LNCaP clone FGC (cell line): ENCODE measurements at regions not wholly inside any gene's neighbourhood (a gene's known extent, or its start where the extent isn't known, plus 50 kb on each side); places are given as distances from the start of the nearest gene placed in this dataset.
"Not testable (repeated sequence)": the region's sequence is repeated elsewhere in the genome, so short reads cannot be mapped to it uniquely, and the experiment has no call there.

Experiments
- DNase-seq: peaks from one replicate; pipeline ENCODE4 v3.0.0-alpha.2; 2011; ENCODE audit warnings: low read depth
- H3K4me3 ChIP-seq: 2 replicates; pipeline ENCODE4 v1.5.1; 2011; ENCODE audit warnings: mild to moderate bottlenecking, low read depth, low read length, control low read depth
- TF ChIP-seq, protein P1 (sequence below): IDR thresholded peaks from 2 replicates; pipeline ENCODE4 v1.5.1; 2012; ENCODE audit warnings: mild to moderate bottlenecking; ENCODE audit not compliant: control insufficient read depth, insufficient read depth; ENCODE audit errors: extremely low read depth

DNA sequence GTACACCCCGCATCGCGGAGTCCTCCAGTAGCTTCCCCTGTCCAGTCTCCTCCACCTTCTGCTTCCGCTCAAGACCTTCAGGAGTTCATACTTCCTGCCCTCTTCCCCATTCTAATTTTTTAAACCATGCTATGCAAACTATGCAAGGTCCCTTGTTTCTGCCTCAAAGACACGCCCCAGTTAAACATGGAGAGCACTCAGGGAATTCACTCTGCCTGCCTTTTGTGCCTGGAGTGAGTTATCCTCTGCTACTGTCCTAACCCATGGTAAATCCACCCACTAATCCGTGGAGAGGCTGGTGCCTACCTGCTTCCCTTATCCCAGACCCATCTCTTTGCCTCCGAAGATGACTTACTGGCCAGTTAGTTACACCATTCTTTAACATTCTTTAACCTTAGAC lies 473.7 kb upstream of the JARID2 start:
- TF ChIP-seq, protein P1, sequence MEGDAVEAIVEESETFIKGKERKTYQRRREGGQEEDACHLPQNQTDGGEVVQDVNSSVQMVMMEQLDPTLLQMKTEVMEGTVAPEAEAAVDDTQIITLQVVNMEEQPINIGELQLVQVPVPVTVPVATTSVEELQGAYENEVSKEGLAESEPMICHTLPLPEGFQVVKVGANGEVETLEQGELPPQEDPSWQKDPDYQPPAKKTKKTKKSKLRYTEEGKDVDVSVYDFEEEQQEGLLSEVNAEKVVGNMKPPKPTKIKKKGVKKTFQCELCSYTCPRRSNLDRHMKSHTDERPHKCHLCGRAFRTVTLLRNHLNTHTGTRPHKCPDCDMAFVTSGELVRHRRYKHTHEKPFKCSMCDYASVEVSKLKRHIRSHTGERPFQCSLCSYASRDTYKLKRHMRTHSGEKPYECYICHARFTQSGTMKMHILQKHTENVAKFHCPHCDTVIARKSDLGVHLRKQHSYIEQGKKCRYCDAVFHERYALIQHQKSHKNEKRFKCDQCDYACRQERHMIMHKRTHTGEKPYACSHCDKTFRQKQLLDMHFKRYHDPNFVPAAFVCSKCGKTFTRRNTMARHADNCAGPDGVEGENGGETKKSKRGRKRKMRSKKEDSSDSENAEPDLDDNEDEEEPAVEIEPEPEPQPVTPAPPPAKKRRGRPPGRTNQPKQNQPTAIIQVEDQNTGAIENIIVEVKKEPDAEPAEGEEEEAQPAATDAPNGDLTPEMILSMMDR = no peak
- no peak overlapping the region for H3K4me3 ChIP-seq
- DNase-seq = no peak

DNA sequence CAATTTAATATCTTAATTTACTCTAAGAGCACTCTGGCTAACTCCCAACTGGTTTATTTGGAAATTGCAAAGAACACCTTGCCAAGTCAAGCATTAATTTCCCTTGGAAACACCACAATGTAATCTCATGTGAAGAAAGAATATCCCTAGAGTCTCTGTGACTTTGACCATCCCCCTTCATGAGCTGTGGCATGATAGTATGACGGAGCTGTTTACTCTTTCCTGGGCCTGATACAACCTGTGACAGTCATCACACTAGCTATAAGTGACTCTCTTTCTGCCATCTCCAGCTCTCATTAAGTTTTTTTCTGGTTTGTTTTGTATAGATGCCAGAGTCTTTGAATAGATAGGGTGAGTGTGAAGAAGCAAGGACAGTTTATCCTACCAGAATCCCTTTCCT lies 470.3 kb upstream of the JARID2 start:
- TF ChIP-seq, protein P1 = no peak
- peak; percentile 90 for DNase-seq

DNA sequence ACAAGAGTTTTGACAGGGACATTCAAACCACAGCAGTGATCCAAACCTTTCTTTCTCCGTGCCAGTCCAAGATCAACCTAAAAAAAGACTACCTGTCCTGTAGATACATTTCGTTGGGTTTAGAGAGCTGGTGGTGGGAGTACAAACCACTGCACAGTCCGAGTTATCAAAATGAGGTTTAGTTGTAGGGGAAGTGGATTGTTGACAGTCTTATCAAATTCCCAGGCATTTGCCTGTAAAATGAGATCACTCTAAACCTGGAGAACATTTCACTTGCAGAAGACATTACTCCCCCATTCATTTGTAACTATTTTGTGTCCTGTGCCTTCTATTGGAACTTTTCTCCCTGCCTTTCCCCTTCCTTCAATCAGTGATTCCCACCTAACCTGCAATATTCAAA lies 469.6 kb upstream of the JARID2 start:
- no peak for DNase-seq
- H3K4me3 ChIP-seq = no peak overlapping the region
- TF ChIP-seq, protein P1 = no peak

More for the DNA sequence above, 470.3 kb upstream of the JARID2 start:
- H3K4me3 ChIP-seq = no peak overlapping the region

DNA sequence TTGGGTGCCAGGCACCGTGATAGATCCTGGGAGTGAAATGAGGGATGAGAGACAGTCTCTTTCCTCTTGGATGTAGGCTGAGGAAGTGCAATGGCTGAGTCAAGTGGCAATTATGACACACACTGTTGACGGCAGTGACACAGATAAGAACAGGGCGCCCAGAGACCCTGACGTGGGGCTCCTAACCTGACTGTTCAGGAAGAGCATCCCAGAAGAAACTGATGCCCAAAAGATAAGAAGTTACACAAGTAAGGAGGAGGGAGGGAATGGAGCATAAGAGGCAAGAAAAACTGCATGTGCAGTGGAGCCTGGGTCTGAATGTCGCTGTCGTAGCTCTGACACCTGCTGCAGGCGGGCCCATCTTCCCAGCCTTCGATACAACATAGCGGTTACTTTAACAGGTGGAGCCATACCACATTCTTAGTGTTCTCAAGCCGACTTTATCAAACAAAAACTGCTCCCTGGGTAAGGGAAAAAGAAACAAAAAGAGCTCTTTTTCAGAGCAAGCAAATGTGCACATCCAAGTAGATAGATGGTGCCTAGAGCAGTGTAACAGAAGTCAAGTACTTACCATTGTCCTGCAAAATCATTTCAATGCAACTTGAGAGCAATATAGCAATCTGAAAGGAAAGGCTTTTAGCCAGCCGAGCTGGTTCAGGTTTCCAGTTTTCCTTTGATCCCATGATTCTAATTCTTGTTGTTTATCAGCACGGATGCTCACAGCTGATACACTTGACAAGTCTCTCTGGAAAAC lies 463.9 kb upstream of the JARID2 start:
- no peak for DNase-seq
- no peak overlapping the region for H3K4me3 ChIP-seq
- TF ChIP-seq, protein P1 = no peak

DNA sequence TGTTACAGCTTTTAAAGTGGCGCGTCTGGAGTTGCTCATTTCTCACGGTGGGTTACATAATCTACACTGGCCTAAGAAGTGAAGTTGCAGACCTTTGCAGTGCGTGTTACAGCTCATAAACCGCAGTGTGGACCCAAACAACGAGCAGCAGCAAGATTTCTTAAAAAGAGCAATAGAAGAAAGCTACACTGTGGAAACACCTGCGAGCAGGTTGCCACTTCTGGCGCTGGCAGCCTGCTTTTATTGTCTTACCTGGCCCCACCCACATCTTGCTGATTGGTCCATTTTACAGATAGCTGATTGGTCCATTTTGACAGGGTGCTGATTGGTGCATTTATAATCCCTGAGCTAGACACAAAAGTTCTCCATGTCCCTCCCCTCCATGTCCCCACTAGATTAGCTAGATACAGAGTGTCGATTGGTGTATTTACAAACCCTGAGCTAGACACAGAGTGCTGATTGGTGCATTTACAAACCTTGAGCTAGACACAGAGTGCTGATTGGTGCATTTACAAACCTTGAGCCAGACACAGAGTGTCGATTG lies 462.9 kb upstream of the JARID2 start:
- DNase-seq, H3K4me3 ChIP-seq: not testable (repeated sequence)

DNA sequence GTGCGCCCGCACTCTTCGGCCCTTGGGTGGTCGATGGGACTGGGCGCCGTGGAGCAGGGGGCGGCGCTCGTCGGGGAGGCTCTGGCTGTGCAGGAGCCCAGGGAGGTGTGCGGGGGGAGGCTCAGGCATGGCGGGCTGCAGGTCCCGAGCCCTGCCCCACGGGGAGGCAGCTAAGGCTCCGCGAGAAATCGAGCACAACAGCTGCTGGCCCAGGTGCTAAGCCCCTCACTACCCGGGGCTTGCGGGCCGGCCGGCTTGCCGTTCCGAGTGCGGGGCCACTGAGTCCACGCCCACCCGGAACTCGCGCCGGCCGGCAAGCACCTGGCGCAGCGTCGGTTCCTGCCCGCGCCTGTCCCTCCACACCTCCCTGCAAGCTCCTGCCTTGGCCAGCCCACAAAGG lies 462.3 kb upstream of the JARID2 start:
- TF ChIP-seq, protein P1 = no peak
- no peak overlapping the region for H3K4me3 ChIP-seq
- DNase-seq = no peak

DNA sequence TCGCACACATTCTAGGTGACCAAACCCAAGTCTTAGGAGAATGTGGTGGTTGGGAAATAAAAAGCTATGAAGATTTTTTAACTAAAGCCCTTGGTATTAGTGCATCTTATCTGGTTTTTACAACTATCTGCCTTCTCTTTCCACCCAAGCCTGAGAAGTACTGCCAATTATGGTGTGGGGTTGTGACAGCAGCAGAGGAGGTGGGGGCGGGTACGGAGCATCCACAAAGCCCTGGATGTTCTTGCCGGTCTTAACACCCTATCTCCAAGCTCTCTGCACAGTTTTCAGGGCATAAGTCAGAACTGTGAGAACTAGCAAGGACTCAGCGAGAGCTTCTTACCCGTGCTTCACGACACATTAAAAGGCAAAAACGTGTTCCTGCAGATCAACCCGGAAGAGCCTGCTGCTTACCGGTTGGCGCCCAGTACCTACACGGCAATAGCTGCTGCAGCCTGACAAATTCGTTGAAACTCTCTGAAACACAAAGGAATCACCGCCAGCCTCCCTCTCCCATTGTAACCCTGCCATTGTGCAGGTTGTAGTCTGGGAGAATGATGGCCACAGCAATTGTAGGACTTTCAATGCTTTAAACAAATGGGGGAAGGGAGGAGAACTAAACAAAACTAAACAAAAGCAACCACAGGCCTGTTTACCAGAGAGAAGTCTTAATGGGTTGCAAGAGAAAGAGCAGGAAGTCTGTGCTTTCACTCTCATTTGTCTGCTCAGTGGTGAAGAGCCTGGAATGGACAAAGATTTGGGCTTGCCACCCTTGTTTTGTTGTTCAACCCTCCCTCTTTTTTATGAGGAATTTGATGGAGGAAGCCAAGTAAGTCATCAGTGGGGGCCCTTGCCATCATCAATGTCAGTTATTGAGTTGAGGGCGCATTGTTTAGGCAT lies 461.0 kb upstream of the JARID2 start:
- TF ChIP-seq, protein P1 = no peak
- no peak overlapping the region for H3K4me3 ChIP-seq
- no peak for DNase-seq
